GM12892 (cell line): ENCODE measurements at regions not wholly inside any gene's neighbourhood (a gene's known extent, or its start where the extent isn't known, plus 50 kb on each side); places are given as distances from the start of the nearest gene placed in this dataset.

Experiments
- POLR2A ChIP-seq: IDR thresholded peaks from 2 replicates; pipeline ENCODE4 v1.6.1; 2011; ENCODE audit warnings: low read depth, low read length, control low read depth
- POLR2AphosphoS5 ChIP-seq: IDR thresholded peaks from 2 replicates; pipeline ENCODE4 v1.6.1; 2011; ENCODE audit warnings: low read depth, low read length, control low read depth

- no peak for TF ChIP-seq POLR2A
- TF ChIP-seq POLR2AphosphoS5: no peak
Observed at GRCh38 chr22:48267681-48268080, 1505.2 kb downstream of the TBC1D22A start.
